Peyer's patch (tissue), 4 donors: ENCODE measurements at regions not wholly inside any gene's neighbourhood (a gene's known extent, or its start where the extent isn't known, plus 50 kb on each side); places are given as distances from the start of the nearest gene placed in this dataset.

Experiments used
- POLR2A ChIP-seq, 2 donors: fragments of 450-650 bp; IDR thresholded peaks; one replicate each; pipeline ENCODE4 v1.5.1; 2017; ENCODE audit warnings: antibody characterized with exemption in 2 of 2, mild to moderate bottlenecking in 2 of 2, moderate library complexity in 2 of 2
- TF ChIP-seq, protein P1 (sequence below), 6 experiments: fragments of 450-650 bp in 4 of 6; fragments of 200-600 bp in 2 of 6; sonication (generic) in 1 of 6; IDR thresholded peaks; one replicate each; pipeline ENCODE4 v1.5.1; 2017 to 2019; ENCODE audit warnings: antibody characterized with exemption in 6 of 6, mild to moderate bottlenecking in 3 of 6, moderate library complexity in 1 of 6

DNA sequence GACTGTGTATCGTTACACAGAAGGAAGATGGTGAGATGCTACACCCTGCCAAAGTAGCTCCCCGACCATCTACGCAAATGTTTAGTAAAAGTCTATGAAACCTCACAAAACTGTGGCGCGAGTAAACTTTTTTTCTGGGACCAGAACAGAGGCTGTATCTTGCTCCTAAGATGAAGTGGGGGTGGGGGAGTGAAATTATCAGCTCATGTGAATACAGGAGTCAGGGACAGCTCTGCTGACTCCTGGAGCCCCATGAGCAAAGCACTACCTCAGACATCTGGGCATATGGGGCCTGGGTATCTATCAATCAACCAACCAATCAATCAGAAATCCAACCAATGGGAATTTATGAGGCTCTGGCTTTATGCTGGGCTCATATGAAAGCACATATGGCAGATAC is 138.6 kb upstream of the RANBP3L start:
- TF ChIP-seq, protein P1, sequence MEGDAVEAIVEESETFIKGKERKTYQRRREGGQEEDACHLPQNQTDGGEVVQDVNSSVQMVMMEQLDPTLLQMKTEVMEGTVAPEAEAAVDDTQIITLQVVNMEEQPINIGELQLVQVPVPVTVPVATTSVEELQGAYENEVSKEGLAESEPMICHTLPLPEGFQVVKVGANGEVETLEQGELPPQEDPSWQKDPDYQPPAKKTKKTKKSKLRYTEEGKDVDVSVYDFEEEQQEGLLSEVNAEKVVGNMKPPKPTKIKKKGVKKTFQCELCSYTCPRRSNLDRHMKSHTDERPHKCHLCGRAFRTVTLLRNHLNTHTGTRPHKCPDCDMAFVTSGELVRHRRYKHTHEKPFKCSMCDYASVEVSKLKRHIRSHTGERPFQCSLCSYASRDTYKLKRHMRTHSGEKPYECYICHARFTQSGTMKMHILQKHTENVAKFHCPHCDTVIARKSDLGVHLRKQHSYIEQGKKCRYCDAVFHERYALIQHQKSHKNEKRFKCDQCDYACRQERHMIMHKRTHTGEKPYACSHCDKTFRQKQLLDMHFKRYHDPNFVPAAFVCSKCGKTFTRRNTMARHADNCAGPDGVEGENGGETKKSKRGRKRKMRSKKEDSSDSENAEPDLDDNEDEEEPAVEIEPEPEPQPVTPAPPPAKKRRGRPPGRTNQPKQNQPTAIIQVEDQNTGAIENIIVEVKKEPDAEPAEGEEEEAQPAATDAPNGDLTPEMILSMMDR (IDR thresholded peaks at IDR 0.05): no peak
- TF ChIP-seq POLR2A (IDR thresholded peaks at IDR 0.05): no peak
